ENCODE measurements at regions not wholly inside any gene's neighbourhood (a gene's known extent, or its start where the extent isn't known, plus 50 kb on each side); places are given as distances from the start of the nearest gene placed in this dataset.

GRCh38 chr10:4086131-4086898, 301.3 kb upstream of the KLF6 start:
- ChIA-PET CTCF (no interaction called here), POLR2A (no interaction called here)
- H3K4me3 Mint-ChIP-seq: no peak overlapping the region
- no peak for ATAC-seq
- no peak for DNase-seq (ENCODE audit: low spot score)
- H3K27ac Mint-ChIP-seq: no peak overlapping the region
- no peaks in the 10 kb centered on the region for H3K36me3 Mint-ChIP-seq
- TF ChIP-seq ZNF423 (CRISPR knock-in tag; IDR thresholded peaks at IDR 0.05) (no peak), KAT7 (CRISPR knock-in tag; IDR thresholded peaks at IDR 0.05; ENCODE audit: borderline replicate concordance) (no peak), SP1 (CRISPR knock-in tag; conservative IDR thresholded peaks at IDR 0.05) (no peak), ATF1 (CRISPR knock-in tag; IDR thresholded peaks at IDR 0.05) (no peak), ZSCAN18 (CRISPR knock-in tag; IDR thresholded peaks at IDR 0.05) (no peak), ATF6 (CRISPR knock-in tag; IDR thresholded peaks at IDR 0.05) (no peak), ZNF416 (CRISPR knock-in tag; IDR thresholded peaks at IDR 0.05) (no peak), PRRX2 (CRISPR knock-in tag; IDR thresholded peaks at IDR 0.05) (no peak), TP53 (CRISPR knock-in tag; IDR thresholded peaks at IDR 0.05) (no peak), E2F1 (CRISPR knock-in tag; IDR thresholded peaks at IDR 0.05) (no peak), ATF2 (CRISPR knock-in tag; IDR thresholded peaks at IDR 0.05; ENCODE audit: borderline replicate concordance, low read depth) (no peak), EMX1 (CRISPR knock-in tag; IDR thresholded peaks at IDR 0.05) (no peak)
- H3K9me3 Mint-ChIP-seq: peaks cover 3% of the 10 kb centered on the region; the same call in 1 of the 2 replicates
- peaks cover 9% of the 10 kb centered on the region for H3K4me1 Mint-ChIP-seq
- no peaks in the 10 kb centered on the region for H3K27me3 Mint-ChIP-seq (ENCODE audit: low read depth)

- ChIA-PET CTCF (interaction anchor here (0.5 kb wide), 1 partner anchor 752 kb away, joined by 3 read pairs; no protein-coding TSS in a partner anchor), POLR2A (interaction anchor here (0.6 kb wide), 1 partner anchor 112 kb away, joined by 3 read pairs; no protein-coding TSS in a partner anchor)
- Mint-ChIP-seq H3K27me3 (ENCODE audit: low read depth) (no peaks in the 10 kb centered on the region), H3K9me3 (peaks cover 3% of the 10 kb centered on the region; the same call in 1 of the 2 replicates), H3K4me3 (no peak overlapping the region), H3K4me1 (peaks cover 13% of the 10 kb centered on the region), H3K27ac (no peak overlapping the region), H3K36me3 (no peaks in the 10 kb centered on the region)
- no peak for DNase-seq (ENCODE audit: low spot score)
- no peak for TF ChIP-seq ATF3 (CRISPR knock-in tag; conservative IDR thresholded peaks at IDR 0.05)
- TF ChIP-seq FOXK1 (CRISPR knock-in tag; IDR thresholded peaks at IDR 0.05): no peak
- TF ChIP-seq NFATC4 (CRISPR knock-in tag; IDR thresholded peaks at IDR 0.05): no peak
- TF ChIP-seq ZNF219 (CRISPR knock-in tag; IDR thresholded peaks at IDR 0.05; ENCODE audit: borderline replicate concordance): no peak
- TF ChIP-seq MLX (CRISPR knock-in tag; IDR thresholded peaks at IDR 0.05): no peak
- TF ChIP-seq TCF7 (CRISPR knock-in tag; IDR thresholded peaks at IDR 0.05; ENCODE audit: low read depth): no peak
- no peak for ATAC-seq
Measured at GRCh38 chr10:4083509-4084003, 298.5 kb upstream of the KLF6 start.
